HEK293 (cell line): ENCODE measurements at regions not wholly inside any gene's neighbourhood (a gene's known extent, or its start where the extent isn't known, plus 50 kb on each side); places are given as distances from the start of the nearest gene placed in this dataset.

Experiments
- CTCF ChIA-PET: fragments of 350-600 bp; formaldehyde crosslinking; extraction: SDS; loops from one replicate; lab custom pipeline; 2021; ENCODE audit warnings: antibody characterized with exemption; lab: Yijun Ruan, JAX
- POLR2A ChIA-PET: fragments of 300-600 bp; formaldehyde crosslinking; extraction: SDS; loops from one replicate; lab custom pipeline; 2020; ENCODE audit warnings: antibody characterized with exemption, inconsistent platforms; lab: Yijun Ruan, JAX
- H3K27ac ChIP-seq: fragments of 200-500 bp; sonication (Bioruptor generic); 2 replicates; pipeline ENCODE4 v1.5.1; 2014; ENCODE audit warnings: low read depth, low read length, control low read depth, inconsistent platforms; ENCODE audit errors: extremely low read depth
- H3K36me3 ChIP-seq, 2 experiments: fragments of 200-500 bp in 1 of 2; sonication (Bioruptor generic) in 1 of 2; 1 replicate in 1 of 2; 2 replicates in 1 of 2; pipeline ENCODE4 v1.5.1; 2014 to 2017; ENCODE audit warnings: inconsistent platforms in 2 of 2, low read length in 2 of 2; ENCODE audit not compliant: control insufficient read depth in 2 of 2, insufficient read depth in 1 of 2
- H3K4me1 ChIP-seq: fragments of 200-500 bp; sonication (Bioruptor generic); 2 replicates; pipeline ENCODE4 v1.5.1; 2014; ENCODE audit warnings: mild to moderate bottlenecking, low read length, inconsistent platforms; ENCODE audit not compliant: control insufficient read depth, insufficient read depth
- H3K4me3 ChIP-seq: 2 replicates; pipeline ENCODE4 v1.5.1; 2011; ENCODE audit warnings: low read depth, mild to moderate bottlenecking, control low read depth, low read length, moderate library complexity
- H3K9me3 ChIP-seq: fragments of 200-500 bp; sonication (Bioruptor generic); 2 replicates; pipeline ENCODE4 v1.5.1; 2014; ENCODE audit warnings: low read depth, low read length, inconsistent platforms; ENCODE audit not compliant: control insufficient read depth, insufficient read depth
- HOXD13 ChIP-seq: sonication (generic); formaldehyde crosslinking; IDR thresholded peaks from 2 replicates; pipeline ENCODE4 v1.8.0; 2022; ENCODE audit warnings: missing genetic modification reagents, borderline replicate concordance
- KLF9 ChIP-seq: fragments of 450-650 bp; formaldehyde crosslinking; IDR thresholded peaks from 2 replicates; pipeline ENCODE4 v1.5.1; 2016; ENCODE audit warnings: missing biosample characterization, missing genetic modification characterization, low read depth
- SCRT1 ChIP-seq: fragments of 450-650 bp; formaldehyde crosslinking; IDR thresholded peaks from 2 replicates; pipeline ENCODE4 v1.5.1; 2016; ENCODE audit warnings: missing biosample characterization, missing genetic modification characterization, borderline replicate concordance
- SETDB1 ChIP-seq: IDR thresholded peaks from one replicate; pipeline ENCODE4 v1.6.1; 2017; ENCODE audit warnings: mild to moderate bottlenecking, low read length, moderate library complexity, mixed read lengths; ENCODE audit not compliant: insufficient read length
- ZFP3 ChIP-seq: fragments of 450-650 bp; formaldehyde crosslinking; IDR thresholded peaks from 2 replicates; pipeline ENCODE4 v1.5.1; 2016; ENCODE audit warnings: low read depth, missing biosample characterization, missing genetic modification characterization
- ZNF133 ChIP-seq: fragments of 450-650 bp; formaldehyde crosslinking; IDR thresholded peaks from 2 replicates; pipeline ENCODE4 v1.5.1; 2016; ENCODE audit warnings: missing biosample characterization, missing genetic modification characterization
- ZNF174 ChIP-seq: fragments of 450-650 bp; formaldehyde crosslinking; IDR thresholded peaks from 2 replicates; pipeline ENCODE4 v1.5.0; 2017; ENCODE audit warnings: missing biosample characterization, mild to moderate bottlenecking, missing genetic modification characterization
- ZNF266 ChIP-seq: fragments of 450-650 bp; formaldehyde crosslinking; IDR thresholded peaks from 2 replicates; pipeline ENCODE4 v1.5.1; 2016; ENCODE audit warnings: missing biosample characterization, missing genetic modification characterization, low read depth
- ZNF521 ChIP-seq: fragments of 450-650 bp; formaldehyde crosslinking; IDR thresholded peaks from 2 replicates; pipeline ENCODE4 v1.5.1; 2017; ENCODE audit warnings: missing biosample characterization, mild to moderate bottlenecking, missing genetic modification characterization
- ZNF624 ChIP-seq: fragments of 450-650 bp; formaldehyde crosslinking; IDR thresholded peaks from 2 replicates; pipeline ENCODE4 v1.5.1; 2017; ENCODE audit warnings: missing biosample characterization, missing genetic modification characterization
- ZNF629 ChIP-seq: fragments of 450-650 bp; formaldehyde crosslinking; IDR thresholded peaks from 2 replicates; pipeline ENCODE4 v1.5.1; 2017; ENCODE audit warnings: missing biosample characterization, missing genetic modification characterization
- ZNF677 ChIP-seq: fragments of 450-650 bp; IDR thresholded peaks from 2 replicates; pipeline ENCODE4 v1.5.0; 2018; ENCODE audit warnings: missing biosample characterization, mild to moderate bottlenecking, missing genetic modification characterization, moderate library complexity
- ZSCAN16 ChIP-seq: fragments of 450-650 bp; formaldehyde crosslinking; IDR thresholded peaks from 2 replicates; pipeline ENCODE4 v1.5.1; 2016; ENCODE audit warnings: missing biosample characterization, missing genetic modification characterization
- TF ChIP-seq, protein P1 (sequence below): fragments of 450-650 bp; formaldehyde crosslinking; IDR thresholded peaks from 2 replicates; pipeline ENCODE4 v1.5.1; 2016; ENCODE audit warnings: missing biosample characterization, missing genetic modification characterization
- TF ChIP-seq, protein P2 (sequence below): fragments of 450-650 bp; formaldehyde crosslinking; IDR thresholded peaks from 2 replicates; pipeline ENCODE4 v1.5.1; 2016; ENCODE audit warnings: missing biosample characterization, missing genetic modification characterization, borderline replicate concordance
- TF ChIP-seq, protein P3 (sequence below): fragments of 450-650 bp; formaldehyde crosslinking; IDR thresholded peaks from 2 replicates; pipeline ENCODE4 v1.5.1; 2016; ENCODE audit warnings: missing biosample characterization, missing genetic modification characterization
- TF ChIP-seq, protein P4 (sequence below): fragments of 450-650 bp; formaldehyde crosslinking; IDR thresholded peaks from 2 replicates; pipeline ENCODE4 v1.5.1; 2016; ENCODE audit warnings: missing biosample characterization, missing genetic modification characterization

DNA sequence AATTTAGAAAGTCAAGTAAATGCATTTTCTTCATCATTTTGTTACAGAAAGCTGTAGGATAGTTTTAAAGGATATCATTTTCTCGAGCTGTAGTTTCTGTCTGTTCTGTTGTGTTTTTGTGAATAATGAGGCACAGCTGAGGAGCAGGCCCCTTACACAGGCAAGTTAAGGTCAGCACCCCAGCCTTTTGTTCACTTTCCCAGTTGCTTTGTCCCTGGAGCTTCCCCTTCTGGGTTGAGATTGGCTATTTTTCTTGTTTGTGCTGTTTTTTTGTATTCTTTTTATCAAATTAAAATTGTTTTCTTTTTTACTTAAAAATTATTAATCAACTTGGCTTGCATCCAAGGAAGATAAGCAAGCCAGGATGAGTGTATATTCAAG lies 213.8 kb upstream of the ACTBL2 start (continued):
- TF ChIP-seq, protein P1, sequence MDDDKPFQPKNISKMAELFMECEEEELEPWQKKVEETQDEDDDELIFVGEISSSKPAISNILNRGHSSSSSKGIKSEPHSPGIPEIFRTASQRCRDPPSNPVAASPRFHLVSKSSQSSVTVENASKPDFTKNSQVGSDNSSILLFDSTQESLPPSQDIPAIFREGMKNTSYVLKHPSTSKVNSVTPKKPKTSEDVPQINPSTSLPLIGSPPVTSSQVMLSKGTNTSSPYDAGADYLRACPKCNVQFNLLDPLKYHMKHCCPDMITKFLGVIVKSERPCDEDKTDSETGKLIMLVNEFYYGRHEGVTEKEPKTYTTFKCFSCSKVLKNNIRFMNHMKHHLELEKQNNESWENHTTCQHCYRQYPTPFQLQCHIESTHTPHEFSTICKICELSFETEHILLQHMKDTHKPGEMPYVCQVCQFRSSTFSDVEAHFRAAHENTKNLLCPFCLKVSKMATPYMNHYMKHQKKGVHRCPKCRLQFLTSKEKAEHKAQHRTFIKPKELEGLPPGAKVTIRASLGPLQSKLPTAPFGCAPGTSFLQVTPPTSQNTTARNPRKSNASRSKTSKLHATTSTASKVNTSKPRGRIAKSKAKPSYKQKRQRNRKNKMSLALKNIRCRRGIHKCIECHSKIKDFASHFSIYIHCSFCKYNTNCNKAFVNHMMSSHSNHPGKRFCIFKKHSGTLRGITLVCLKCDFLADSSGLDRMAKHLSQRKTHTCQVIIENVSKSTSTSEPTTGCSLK: no peak
- TF ChIP-seq, all 188 proteins: peak for 0

GRCh38 chr5:57695706-57696388 lies 213.2 kb upstream of the ACTBL2 start:
- Histone ChIP-seq H3K36me3 (no peaks in the 10 kb centered on the region), H3K4me3 (no peak overlapping the region), H3K4me1 (0 out of 2 replicates have a peak, but pooled peaks cover 4% of the 10 kb centered on the region), H3K27ac (no peak overlapping the region), H3K9me3 (no peaks in the 10 kb centered on the region)
- CTCF ChIA-PET: interaction anchor here (0.6 to 1.5 kb wide), 5 partner anchors 12 to 401 kb away, joined by 3 to 9 read pairs (median 4); no protein-coding TSS in a partner anchor
- TF ChIP-seq, protein P2, sequence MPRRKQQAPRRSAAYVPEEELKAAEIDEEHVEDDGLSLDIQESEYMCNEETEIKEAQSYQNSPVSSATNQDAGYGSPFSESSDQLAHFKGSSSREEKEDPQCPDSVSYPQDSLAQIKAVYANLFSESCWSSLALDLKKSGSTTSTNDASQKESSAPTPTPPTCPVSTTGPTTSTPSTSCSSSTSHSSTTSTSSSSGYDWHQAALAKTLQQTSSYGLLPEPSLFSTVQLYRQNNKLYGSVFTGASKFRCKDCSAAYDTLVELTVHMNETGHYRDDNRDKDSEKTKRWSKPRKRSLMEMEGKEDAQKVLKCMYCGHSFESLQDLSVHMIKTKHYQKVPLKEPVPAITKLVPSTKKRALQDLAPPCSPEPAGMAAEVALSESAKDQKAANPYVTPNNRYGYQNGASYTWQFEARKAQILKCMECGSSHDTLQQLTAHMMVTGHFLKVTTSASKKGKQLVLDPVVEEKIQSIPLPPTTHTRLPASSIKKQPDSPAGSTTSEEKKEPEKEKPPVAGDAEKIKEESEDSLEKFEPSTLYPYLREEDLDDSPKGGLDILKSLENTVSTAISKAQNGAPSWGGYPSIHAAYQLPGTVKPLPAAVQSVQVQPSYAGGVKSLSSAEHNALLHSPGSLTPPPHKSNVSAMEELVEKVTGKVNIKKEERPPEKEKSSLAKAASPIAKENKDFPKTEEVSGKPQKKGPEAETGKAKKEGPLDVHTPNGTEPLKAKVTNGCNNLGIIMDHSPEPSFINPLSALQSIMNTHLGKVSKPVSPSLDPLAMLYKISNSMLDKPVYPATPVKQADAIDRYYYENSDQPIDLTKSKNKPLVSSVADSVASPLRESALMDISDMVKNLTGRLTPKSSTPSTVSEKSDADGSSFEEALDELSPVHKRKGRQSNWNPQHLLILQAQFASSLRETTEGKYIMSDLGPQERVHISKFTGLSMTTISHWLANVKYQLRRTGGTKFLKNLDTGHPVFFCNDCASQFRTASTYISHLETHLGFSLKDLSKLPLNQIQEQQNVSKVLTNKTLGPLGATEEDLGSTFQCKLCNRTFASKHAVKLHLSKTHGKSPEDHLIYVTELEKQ (tag by site-specific recombination): no peak
- TF ChIP-seq ZNF266 (tag by site-specific recombination): peak; percentile 82; the same call in 1 of the 2 replicates
- TF ChIP-seq KLF9 (tag by site-specific recombination): no peak
- POLR2A ChIA-PET: no interaction called here

GRCh38 chr5:57695179-57695578 lies 212.6 kb upstream of the ACTBL2 start:
- Histone ChIP-seq H3K27ac (no peak overlapping the region), H3K9me3 (no peaks in the 10 kb centered on the region), H3K36me3 (no peaks in the 10 kb centered on the region), H3K4me1 (0 out of 2 replicates have a peak, but pooled peaks cover 4% of the 10 kb centered on the region), H3K4me3 (no peak overlapping the region)
- ChIA-PET POLR2A (no interaction called here), CTCF (interaction anchor here (0.6 to 1.0 kb wide), 5 partner anchors 45 to 195 kb away, joined by 3 to 5 read pairs (median 3); no protein-coding TSS in a partner anchor)
- TF ChIP-seq, protein P2 (tag by site-specific recombination): no peak
- TF ChIP-seq SCRT1 (tag by site-specific recombination) (no peak), HOXD13 (CRISPR knock-in tag) (no peak), ZFP3 (tag by site-specific recombination) (no peak), SETDB1 (no peak), ZNF174 (no peak), ZNF677 (tag by site-specific recombination) (no peak), ZNF133 (tag by site-specific recombination) (no peak), ZNF521 (tag by site-specific recombination) (no peak), ZSCAN16 (tag by site-specific recombination) (no peak), ZNF624 (tag by site-specific recombination) (no peak), ZNF629 (tag by site-specific recombination) (no peak)
- TF ChIP-seq, protein P3, sequence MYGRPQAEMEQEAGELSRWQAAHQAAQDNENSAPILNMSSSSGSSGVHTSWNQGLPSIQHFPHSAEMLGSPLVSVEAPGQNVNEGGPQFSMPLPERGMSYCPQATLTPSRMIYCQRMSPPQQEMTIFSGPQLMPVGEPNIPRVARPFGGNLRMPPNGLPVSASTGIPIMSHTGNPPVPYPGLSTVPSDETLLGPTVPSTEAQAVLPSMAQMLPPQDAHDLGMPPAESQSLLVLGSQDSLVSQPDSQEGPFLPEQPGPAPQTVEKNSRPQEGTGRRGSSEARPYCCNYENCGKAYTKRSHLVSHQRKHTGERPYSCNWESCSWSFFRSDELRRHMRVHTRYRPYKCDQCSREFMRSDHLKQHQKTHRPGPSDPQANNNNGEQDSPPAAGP (tag by site-specific recombination): no peak
- TF ChIP-seq, protein P4, sequence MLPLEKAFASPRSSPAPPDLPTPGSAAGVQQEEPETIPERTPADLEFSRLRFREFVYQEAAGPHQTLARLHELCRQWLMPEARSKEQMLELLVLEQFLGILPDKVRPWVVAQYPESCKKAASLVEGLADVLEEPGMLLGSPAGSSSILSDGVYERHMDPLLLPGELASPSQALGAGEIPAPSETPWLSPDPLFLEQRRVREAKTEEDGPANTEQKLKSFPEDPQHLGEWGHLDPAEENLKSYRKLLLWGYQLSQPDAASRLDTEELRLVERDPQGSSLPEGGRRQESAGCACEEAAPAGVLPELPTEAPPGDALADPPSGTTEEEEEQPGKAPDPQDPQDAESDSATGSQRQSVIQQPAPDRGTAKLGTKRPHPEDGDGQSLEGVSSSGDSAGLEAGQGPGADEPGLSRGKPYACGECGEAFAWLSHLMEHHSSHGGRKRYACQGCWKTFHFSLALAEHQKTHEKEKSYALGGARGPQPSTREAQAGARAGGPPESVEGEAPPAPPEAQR (tag by site-specific recombination): no peak
- TF ChIP-seq, protein P1: no peak
